ENCODE measurements at regions not wholly inside any gene's neighbourhood (a gene's known extent, or its start where the extent isn't known, plus 50 kb on each side); places are given as distances from the start of the nearest gene placed in this dataset.

DNA sequence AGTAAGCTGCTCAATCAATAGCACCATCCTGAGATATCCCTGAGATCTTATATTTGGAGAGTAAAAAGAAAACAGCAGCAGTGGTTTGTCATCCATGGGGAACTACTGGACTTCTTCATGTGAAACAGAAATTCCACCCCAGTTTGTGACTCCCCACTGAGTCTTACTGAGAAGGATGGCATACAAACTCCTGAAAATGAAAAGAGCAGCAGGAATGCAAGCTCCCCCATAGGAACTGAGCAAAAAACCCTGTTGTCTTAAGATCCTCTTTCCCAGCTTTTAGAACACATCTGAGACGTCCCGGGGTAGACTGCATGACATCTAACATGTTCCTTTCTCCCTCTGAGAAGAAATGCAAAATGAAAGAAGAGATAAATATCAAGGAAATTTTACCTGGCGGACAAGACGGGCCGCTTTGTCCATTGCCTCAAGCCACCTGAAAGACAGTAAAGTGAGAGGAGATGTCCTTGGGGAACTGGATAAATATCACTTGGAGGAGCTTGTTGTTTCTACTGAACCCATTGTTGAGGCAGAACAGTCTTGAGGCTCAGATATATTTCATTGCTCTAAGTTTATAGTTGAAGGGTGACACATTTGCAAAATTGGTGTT, 117.1 kb downstream of the NUDT12 start:
- H3K4me1 ChIP-seq, result no peaks in the 10 kb centered on the region
- no peaks in the 10 kb centered on the region for H3K36me3 ChIP-seq
- H3K27me3 ChIP-seq, result no peaks in the 10 kb centered on the region
- intact Hi-C loops (cut with DNase I), result no loop called here
- no peak overlapping the region for H3K27ac ChIP-seq
- no peak for DNase-seq (ENCODE audit: low spot score in 2 of 2)
- no peaks in the 10 kb centered on the region for H3K9me3 ChIP-seq
- no peak overlapping the region for H3K4me3 ChIP-seq
- TF ChIP-seq, protein P1, sequence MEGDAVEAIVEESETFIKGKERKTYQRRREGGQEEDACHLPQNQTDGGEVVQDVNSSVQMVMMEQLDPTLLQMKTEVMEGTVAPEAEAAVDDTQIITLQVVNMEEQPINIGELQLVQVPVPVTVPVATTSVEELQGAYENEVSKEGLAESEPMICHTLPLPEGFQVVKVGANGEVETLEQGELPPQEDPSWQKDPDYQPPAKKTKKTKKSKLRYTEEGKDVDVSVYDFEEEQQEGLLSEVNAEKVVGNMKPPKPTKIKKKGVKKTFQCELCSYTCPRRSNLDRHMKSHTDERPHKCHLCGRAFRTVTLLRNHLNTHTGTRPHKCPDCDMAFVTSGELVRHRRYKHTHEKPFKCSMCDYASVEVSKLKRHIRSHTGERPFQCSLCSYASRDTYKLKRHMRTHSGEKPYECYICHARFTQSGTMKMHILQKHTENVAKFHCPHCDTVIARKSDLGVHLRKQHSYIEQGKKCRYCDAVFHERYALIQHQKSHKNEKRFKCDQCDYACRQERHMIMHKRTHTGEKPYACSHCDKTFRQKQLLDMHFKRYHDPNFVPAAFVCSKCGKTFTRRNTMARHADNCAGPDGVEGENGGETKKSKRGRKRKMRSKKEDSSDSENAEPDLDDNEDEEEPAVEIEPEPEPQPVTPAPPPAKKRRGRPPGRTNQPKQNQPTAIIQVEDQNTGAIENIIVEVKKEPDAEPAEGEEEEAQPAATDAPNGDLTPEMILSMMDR (IDR thresholded peaks at IDR 0.05), result no peak

- no peak overlapping the region for H3K4me3 ChIP-seq
- no peak for DNase-seq (ENCODE audit: low spot score in 2 of 2)
- H3K27ac ChIP-seq, result no peak overlapping the region
- H3K9me3 ChIP-seq, result peaks cover 0 to 3% of the 10 kb centered on the region in 2 donors
- TF ChIP-seq, protein P1 (IDR thresholded peaks at IDR 0.05), result no peak
- no peaks in the 10 kb centered on the region for H3K27me3 ChIP-seq
- intact Hi-C loops (cut with DNase I), result no loop called here
- H3K36me3 ChIP-seq, result no peaks in the 10 kb centered on the region
- H3K4me1 ChIP-seq, result no peaks in the 10 kb centered on the region
Observed at GRCh38 chr5:103444333-103445038, 118.1 kb downstream of the NUDT12 start.

DNA sequence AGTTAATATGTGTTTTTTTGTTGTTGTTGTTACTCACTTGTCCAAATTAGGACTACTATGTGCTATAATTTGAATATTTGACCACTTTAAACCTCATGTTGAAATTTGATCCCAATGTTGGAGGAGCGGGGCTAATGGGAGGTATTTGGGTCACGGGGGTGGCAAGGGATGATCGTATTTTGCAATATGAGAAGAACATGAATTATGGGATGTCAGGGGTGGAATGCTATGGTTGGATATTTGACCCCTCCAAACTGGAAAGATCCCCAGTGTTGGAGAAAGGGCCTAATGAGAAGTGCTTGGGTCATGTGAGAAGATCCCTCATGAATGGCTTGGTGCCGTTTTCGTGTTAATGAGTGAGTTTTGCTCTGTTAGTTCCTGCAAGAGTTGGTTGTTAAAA, 119.8 kb downstream of the NUDT12 start:
- DNase-seq (ENCODE audit: low spot score in 2 of 2), result no peak
- H3K27ac ChIP-seq, result no peak overlapping the region
- intact Hi-C loops (cut with DNase I), result no loop called here
- H3K27me3 ChIP-seq, result no peaks in the 10 kb centered on the region
- H3K4me3 ChIP-seq, result no peak overlapping the region
- H3K9me3 ChIP-seq, result peaks cover 0 to 9% of the 10 kb centered on the region in 2 donors
- no peaks in the 10 kb centered on the region for H3K4me1 ChIP-seq
- no peaks in the 10 kb centered on the region for H3K36me3 ChIP-seq
- TF ChIP-seq, protein P1 (IDR thresholded peaks at IDR 0.05), result no peak

- no peak overlapping the region for H3K4me3 ChIP-seq
- peaks cover 0 to 9% of the 10 kb centered on the region in 2 donors for H3K9me3 ChIP-seq
- no peaks in the 10 kb centered on the region for H3K27me3 ChIP-seq
- no peak for DNase-seq (ENCODE audit: low spot score in 2 of 2)
- TF ChIP-seq, protein P1 (IDR thresholded peaks at IDR 0.05), result no peak
- no peak overlapping the region for H3K27ac ChIP-seq
- H3K36me3 ChIP-seq, result no peaks in the 10 kb centered on the region
- intact Hi-C loops (cut with DNase I), result no loop called here
- H3K4me1 ChIP-seq, result no peaks in the 10 kb centered on the region
Observed at GRCh38 chr5:103441523-103441922, 121.1 kb downstream of the NUDT12 start.

DNA sequence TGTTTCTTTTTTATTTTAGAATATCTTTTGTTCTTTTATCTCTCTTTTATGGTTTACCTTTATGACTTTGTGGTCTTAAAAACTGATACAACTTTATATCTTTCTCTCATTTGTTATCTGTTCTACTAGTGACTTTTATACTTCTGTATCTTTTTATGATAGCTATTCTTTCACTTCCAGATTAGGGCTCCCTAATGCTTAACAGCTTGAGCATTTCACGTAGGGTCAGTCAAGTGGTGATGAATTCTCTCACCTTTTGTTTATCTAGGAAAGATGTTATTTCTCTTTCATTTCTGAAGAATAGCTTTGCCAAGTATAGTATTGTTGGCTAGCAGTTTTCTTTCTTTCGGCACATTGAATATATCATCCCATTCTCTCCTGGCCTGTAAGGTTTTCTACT, 123.6 kb downstream of the NUDT12 start:
- no peak overlapping the region for H3K27ac ChIP-seq
- DNase-seq (ENCODE audit: low spot score in 2 of 2), result no peak
- intact Hi-C loops (cut with DNase I), result no loop called here
- TF ChIP-seq, protein P1 (IDR thresholded peaks at IDR 0.05), result no peak
- no peaks in the 10 kb centered on the region for H3K36me3 ChIP-seq
- H3K4me1 ChIP-seq, result no peaks in the 10 kb centered on the region
- H3K4me3 ChIP-seq, result no peak overlapping the region
- peaks cover 0 to 9% of the 10 kb centered on the region in 2 donors for H3K9me3 ChIP-seq
- H3K27me3 ChIP-seq, result no peaks in the 10 kb centered on the region
